RPMI7951 (cell line): ENCODE measurements at regions not wholly inside any gene's neighbourhood (a gene's known extent, or its start where the extent isn't known, plus 50 kb on each side); places are given as distances from the start of the nearest gene placed in this dataset.
"Not testable (repeated sequence)": the region's sequence is repeated elsewhere in the genome, so short reads cannot be mapped to it uniquely, and the experiment has no call there.

Experiments
- DNase-seq: peaks from one replicate; pipeline ENCODE4 v3.0.0-alpha.2; 2012; ENCODE audit warnings: low read depth

GRCh38 chr6:71722736-71723135, 163.6 kb upstream of the RIMS1 start:
- no peak for DNase-seq

- DNase-seq, result no peak
Measured at GRCh38 chr6:71724456-71725125, 161.8 kb upstream of the RIMS1 start.

GRCh38 chr6:71725126-71725470, 161.3 kb upstream of the RIMS1 start:
- DNase-seq, result no peak

- no peak for DNase-seq
Measured at GRCh38 chr6:71726121-71726520, 160.2 kb upstream of the RIMS1 start.

GRCh38 chr6:71727632-71728294, 158.6 kb upstream of the RIMS1 start:
- no peak for DNase-seq

- DNase-seq, result no peak
Measured at GRCh38 chr6:71730284-71730683, 156.1 kb upstream of the RIMS1 start.

GRCh38 chr6:71733970-71734899, 152.1 kb upstream of the RIMS1 start:
- no peak for DNase-seq

GRCh38 chr6:71737953-71738352, 148.4 kb upstream of the RIMS1 start:
- no peak for DNase-seq

- DNase-seq, result no peak
Measured at GRCh38 chr6:71745525-71745924, 140.8 kb upstream of the RIMS1 start.

- DNase-seq, result no peak
Measured at GRCh38 chr6:71766146-71766760, 120.1 kb upstream of the RIMS1 start.

GRCh38 chr6:71766796-71767195, 119.6 kb upstream of the RIMS1 start:
- DNase-seq, result no peak

- DNase-seq, result no peak
Measured at GRCh38 chr6:71768356-71768755, 118.0 kb upstream of the RIMS1 start.

GRCh38 chr6:71808865-71809264, 77.5 kb upstream of the RIMS1 start:
- no peak for DNase-seq

- DNase-seq, result no peak
Measured at GRCh38 chr6:71810880-71811279, 75.5 kb upstream of the RIMS1 start.

GRCh38 chr6:71822625-71823024, 63.7 kb upstream of the RIMS1 start:
- no peak for DNase-seq

- DNase-seq, result not testable (repeated sequence)
Measured at GRCh38 chr6:71832110-71832764, 54.1 kb upstream of the RIMS1 start.
